GM19467 (cell line): ENCODE measurements at regions not wholly inside any gene's neighbourhood (a gene's known extent, or its start where the extent isn't known, plus 50 kb on each side); places are given as distances from the start of the nearest gene placed in this dataset.

ENCODE experiments used
- ATAC-seq: cut with Tn5 transposase; IDR thresholded peaks from one replicate; pipeline ENCODE4 v1.9.1; 2021; ENCODE audit warnings: mild to moderate bottlenecking, moderate library complexity; ENCODE audit not compliant: unreplicated experiment

DNA sequence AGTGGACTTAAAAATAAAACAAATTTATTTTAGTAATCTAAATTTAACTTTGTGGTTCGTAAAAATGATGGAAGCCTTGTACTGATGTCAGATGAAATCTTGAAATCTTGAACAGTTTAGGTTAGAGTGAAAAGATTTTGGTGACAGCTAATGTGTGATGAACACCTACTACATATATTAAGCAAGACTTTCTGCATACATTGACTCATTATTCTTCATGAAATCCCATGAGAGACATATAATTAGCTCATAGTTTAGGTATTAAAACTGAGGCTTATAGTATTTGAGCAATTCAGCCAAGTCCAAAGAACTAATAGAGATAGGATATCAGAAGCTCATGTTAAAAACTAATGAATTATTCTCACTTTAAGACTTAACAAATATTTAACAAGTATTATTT is 66.9 kb upstream of the PCDH7 start:
- ATAC-seq, result no peak

- ATAC-seq, result no peak
Observed at GRCh38 chr4:30656828-30657227, 63.3 kb upstream of the PCDH7 start.

DNA sequence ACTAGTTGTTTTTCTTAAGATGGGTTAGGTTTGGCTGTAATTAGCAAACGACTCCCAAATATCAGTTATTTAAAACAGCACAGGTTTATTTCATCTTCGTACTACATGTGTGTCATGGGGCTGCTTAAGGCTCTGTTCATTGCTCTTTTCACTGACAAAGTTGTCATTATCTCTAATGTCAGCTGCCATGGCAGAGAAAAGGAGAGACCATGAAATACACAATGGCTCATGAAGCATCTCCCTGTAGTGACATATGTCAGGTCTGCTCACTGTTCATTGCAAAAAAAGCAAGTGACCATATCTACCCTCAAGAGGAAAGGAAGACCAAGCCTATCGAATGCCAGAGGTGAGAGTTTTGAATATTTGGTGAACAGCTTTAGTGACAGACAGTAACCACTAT is 52.2 kb upstream of the PCDH7 start:
- no peak for ATAC-seq

DNA sequence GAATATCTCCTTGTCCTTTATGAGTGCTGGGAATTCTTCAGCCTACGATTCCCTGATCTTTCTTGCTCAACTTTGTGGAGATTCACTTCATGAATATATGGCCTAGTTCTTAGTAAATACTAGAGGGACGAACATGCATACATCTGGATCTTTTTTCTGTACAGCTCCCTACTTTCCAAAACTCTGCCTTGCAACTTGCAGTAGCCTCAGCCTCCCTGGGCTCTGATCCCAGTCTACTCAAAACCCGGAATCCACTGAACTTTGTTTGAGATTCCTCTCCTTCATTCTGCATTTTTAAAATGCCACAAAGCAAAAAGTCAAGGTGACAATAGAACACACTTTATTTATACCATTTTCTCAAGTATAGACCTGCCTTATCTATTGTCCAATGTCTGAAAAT is 50.0 kb upstream of the PCDH7 start:
- ATAC-seq, result no peak
